B cell (primary cell): ENCODE measurements at regions not wholly inside any gene's neighbourhood (a gene's known extent, or its start where the extent isn't known, plus 50 kb on each side); places are given as distances from the start of the nearest gene placed in this dataset.

ENCODE experiments used
- ATAC-seq: fragments of 200-7000 bp; cut with Tn5 transposase; one replicate; pipeline ENCODE4 v1.10.0; 2021; ENCODE audit warnings: low read depth, mild to moderate bottlenecking, moderate number of reproducible peaks, moderate library complexity
- CTCF ChIA-PET: fragments of 350-600 bp; sonication (Branson Sonifier 250); formaldehyde crosslinking; loops from one replicate; lab custom pipeline; 2021; ENCODE audit warnings: antibody characterized with exemption, inconsistent platforms; lab: Charles Lee
- POLR2A ChIA-PET: fragments of 350-600 bp; sonication (Branson Sonifier 250); formaldehyde crosslinking; loops from one replicate; lab custom pipeline; 2021; ENCODE audit warnings: antibody characterized with exemption; lab: Charles Lee
- DNase-seq: peaks from one replicate; pipeline ENCODE4 v3.0.0; 2013
- H2AFZ ChIP-seq: 2 replicates; pipeline ENCODE4 v1.6.1; 2012; ENCODE audit warnings: mild to moderate bottlenecking, low read depth, low read length; ENCODE audit not compliant: insufficient read depth, poor library complexity, severe bottlenecking
- H3K27ac ChIP-seq, 2 donors: 1 replicate in 1 of 2; 2 replicates in 1 of 2; pipeline ENCODE4 v1.5.1; 2012 to 2013; ENCODE audit warnings: low read length in 2 of 2, mild to moderate bottlenecking in 2 of 2, moderate library complexity in 1 of 2
- H3K27me3 ChIP-seq, 4 experiments: fragments of 200-600 bp in 1 of 4; sonication (generic) in 1 of 4; replicated peaks in 1 of 4; 1 replicate in 2 of 4; 2 replicates in 2 of 4; pipeline versions ENCODE4 v1.6.1 to v1.7.0; 2013 to 2016; ENCODE audit warnings: low read length in 3 of 4, mild to moderate bottlenecking in 2 of 4, mixed read lengths in 1 of 4, moderate library complexity in 1 of 4; ENCODE audit not compliant: insufficient read depth in 4 of 4, control insufficient read depth in 3 of 4; ENCODE audit errors: control extremely low read depth in 1 of 4
- H3K36me3 ChIP-seq, 2 experiments: replicated peaks in 1 of 2; 1 replicate in 1 of 2; 2 replicates in 1 of 2; pipeline versions ENCODE4 v1.6.1 to v1.7.1; 2013; ENCODE audit warnings: low read length in 1 of 2; ENCODE audit not compliant: insufficient read depth in 2 of 2, control insufficient read depth in 1 of 2; ENCODE audit errors: control extremely low read depth in 1 of 2, extremely low read depth in 1 of 2
- H3K4me1 ChIP-seq, 2 donors: fragments of 200-600 bp in 1 of 2; sonication (generic) in 1 of 2; 1 replicate in 1 of 2; 2 replicates in 1 of 2; pipeline versions ENCODE4 v1.5.1 to v1.6.1; 2013 to 2017; ENCODE audit warnings: low read length in 2 of 2; ENCODE audit not compliant: control insufficient read depth in 2 of 2, insufficient read depth in 2 of 2
- H3K4me2 ChIP-seq: replicated peaks from 2 replicates; pipeline ENCODE3; 2012; ENCODE audit warnings: mild to moderate bottlenecking, low read depth, low read length; ENCODE audit not compliant: poor library complexity, severe bottlenecking
- H3K4me3 ChIP-seq, 5 experiments: fragments of 200-600 bp in 1 of 5; sonication (generic) in 1 of 5; 1 replicate in 3 of 5; 2 replicates in 2 of 5; pipeline versions ENCODE4 v1.5.1 to v1.7.0; 2011 to 2016; ENCODE audit warnings: low read length in 4 of 5, mild to moderate bottlenecking in 4 of 5, low read depth in 2 of 5, control low read depth in 1 of 5, moderate library complexity in 1 of 5; ENCODE audit not compliant: insufficient read depth in 1 of 5; ENCODE audit errors: control extremely low read depth in 1 of 5, extremely low read depth in 1 of 5
- H3K79me2 ChIP-seq: fragments of 200-600 bp; sonication (generic); one replicate; pipeline ENCODE4 v1.6.0; 2016; ENCODE audit warnings: low read length; ENCODE audit not compliant: control insufficient read depth, insufficient read depth
- H3K9ac ChIP-seq: fragments of 200-600 bp; sonication (generic); 2 replicates; pipeline ENCODE4 v1.6.1; 2017; ENCODE audit warnings: mild to moderate bottlenecking, low read length, moderate library complexity
- H3K9me3 ChIP-seq, 3 donors: one replicate each; pipeline versions ENCODE4 v1.6.1 to v1.7.1; 2013; ENCODE audit warnings: low read length in 2 of 3; ENCODE audit not compliant: control insufficient read depth in 2 of 3, insufficient read depth in 1 of 3; ENCODE audit errors: control extremely low read depth in 1 of 3
- H4K20me1 ChIP-seq: 2 replicates; pipeline ENCODE4 v1.6.0; 2012; ENCODE audit warnings: mild to moderate bottlenecking, low read length; ENCODE audit not compliant: insufficient read depth, control insufficient read depth, poor library complexity, severe bottlenecking
- H3K27ac Mint-ChIP-seq: one replicate; pipeline ENCODE4 v1.8.0; 2021; ENCODE audit warnings: mixed read lengths
- H3K27me3 Mint-ChIP-seq: one replicate; pipeline ENCODE4 v1.8.0; 2021; ENCODE audit warnings: mixed read lengths
- H3K4me1 Mint-ChIP-seq: one replicate; pipeline ENCODE4 v1.8.0; 2021; ENCODE audit warnings: mixed read lengths
- H3K4me3 Mint-ChIP-seq: one replicate; pipeline ENCODE4 v1.8.0; 2021; ENCODE audit warnings: mixed read lengths
- H3K9me3 Mint-ChIP-seq: one replicate; pipeline ENCODE4 v1.8.0; 2022; ENCODE audit warnings: mixed read lengths; ENCODE audit not compliant: insufficient read depth
- CTCF ChIP-seq: fragments of 200-600 bp; IDR thresholded peaks from one replicate; pipeline ENCODE4 v1.8.0; 2022; ENCODE audit warnings: antibody characterized with exemption, mild to moderate bottlenecking
- EZH2 ChIP-seq: IDR thresholded peaks from 2 replicates; pipeline ENCODE4 v1.6.1; 2012; ENCODE audit warnings: borderline replicate concordance, low read depth, mild to moderate bottlenecking, moderate library complexity, low read length; ENCODE audit not compliant: insufficient read depth, poor library complexity, severe bottlenecking
- WGBS: methylation state at CpG from one replicate; pipeline ENCODE4 v1.1.5; 2013; ENCODE audit warnings: missing lambda C conversion rate; ENCODE audit not compliant: insufficient coverage; 5-methylcytosine and 5-hydroxymethylcytosine counted together
- intact Hi-C: fragments of 100-400 bp; cut with micrococcal nuclease; formaldehyde crosslinking; loops from one replicate; pipeline ENCODE4 v1.10.0; 2022

DNA sequence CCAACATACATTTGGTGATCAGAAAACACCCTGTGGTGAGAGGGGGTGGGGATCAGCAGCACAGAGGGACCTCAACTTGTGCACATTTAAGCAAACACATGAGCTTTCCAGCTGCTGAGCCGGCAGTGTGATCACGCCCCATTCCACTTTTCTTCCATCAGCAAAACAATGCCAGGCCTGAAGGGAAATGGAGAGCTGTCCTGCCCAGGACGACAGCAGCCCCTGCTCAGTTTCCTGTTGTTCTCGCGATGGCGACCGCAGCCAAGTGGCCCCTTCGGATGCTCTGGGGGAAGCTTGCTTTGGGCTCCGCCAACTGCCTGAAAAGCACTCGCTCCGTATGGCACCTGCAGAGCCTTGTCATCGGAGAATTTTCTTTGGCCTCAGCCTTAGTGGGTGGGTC, 272.3 kb downstream of the FOXL1 start:
- H3K9me3 ChIP-seq = peaks cover 0 to 8% (median 0%) of the 10 kb centered on the region in 3 donors
- TF ChIP-seq EZH2 (no peak), CTCF (no peak)
- no peaks in the 10 kb centered on the region for H3K4me1 ChIP-seq
- Mint-ChIP-seq H3K27ac (no peak overlapping the region), H3K27me3 (no peaks in the 10 kb centered on the region), H3K4me1 (no peaks in the 10 kb centered on the region), H3K9me3 (no peaks in the 10 kb centered on the region), H3K4me3 (no peak overlapping the region)
- DNase-seq (no peak), ATAC-seq (no peak)
- POLR2A ChIA-PET = no interaction called here
- no peaks in the 10 kb centered on the region for H3K36me3 ChIP-seq
- H3K79me2 ChIP-seq = no peaks in the 10 kb centered on the region
- intact Hi-C loops = no loop called here
- H3K4me2 ChIP-seq = no peak overlapping the region
- no peak overlapping the region for H3K4me3 ChIP-seq
- CTCF ChIA-PET = no interaction called here
- 12% methylated on average over 11 of the region's 12 CpGs for WGBS
- no peak overlapping the region for H2AFZ ChIP-seq
- no peaks in the 10 kb centered on the region for H3K27me3 ChIP-seq
- no peaks in the 10 kb centered on the region for H4K20me1 ChIP-seq
- H3K9ac ChIP-seq = no peak overlapping the region
- H3K27ac ChIP-seq = no peak overlapping the region

DNA sequence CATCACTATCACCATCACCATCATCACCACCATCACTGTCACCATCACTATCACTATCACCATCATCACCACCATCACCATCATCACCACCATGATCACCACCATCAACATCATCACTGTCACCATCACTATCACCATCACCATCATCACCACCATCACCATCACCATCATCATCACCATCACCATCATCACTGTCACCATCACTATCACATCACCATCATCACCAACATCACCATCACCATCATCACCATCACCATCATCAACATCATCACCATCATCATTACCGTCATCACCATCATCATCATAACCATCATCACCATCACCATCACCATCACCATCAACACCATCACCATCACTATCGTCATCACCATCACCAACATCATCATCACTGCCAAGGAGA, 273.8 kb downstream of the FOXL1 start:
- ChIA-PET POLR2A (no interaction called here), CTCF (no interaction called here)
- peaks cover 0 to 3% (median 0%) of the 10 kb centered on the region in 3 donors for H3K9me3 ChIP-seq
- H2AFZ ChIP-seq = no peak overlapping the region
- no peak overlapping the region for H3K4me3 ChIP-seq
- DNase-seq (no peak), ATAC-seq (no peak)
- Mint-ChIP-seq H3K27ac (no peak overlapping the region), H3K4me3 (no peak overlapping the region), H3K27me3 (no peaks in the 10 kb centered on the region), H3K4me1 (no peaks in the 10 kb centered on the region), H3K9me3 (no peaks in the 10 kb centered on the region)
- no peaks in the 10 kb centered on the region for H3K4me1 ChIP-seq
- H3K36me3 ChIP-seq = no peaks in the 10 kb centered on the region
- 100% methylated on average over 1 of the region's 2 CpGs for WGBS
- H3K9ac ChIP-seq = no peak overlapping the region
- no peaks in the 10 kb centered on the region for H4K20me1 ChIP-seq
- TF ChIP-seq EZH2 (no peak), CTCF (no peak)
- H3K27me3 ChIP-seq = no peaks in the 10 kb centered on the region
- H3K4me2 ChIP-seq = no peak overlapping the region
- no peak overlapping the region for H3K27ac ChIP-seq
- H3K79me2 ChIP-seq = no peaks in the 10 kb centered on the region
- intact Hi-C loops = no loop called here
